IMR-90 (cell line): ENCODE measurements at regions not wholly inside any gene's neighbourhood (a gene's known extent, or its start where the extent isn't known, plus 50 kb on each side); places are given as distances from the start of the nearest gene placed in this dataset.

Experiments
- ATAC-seq: fragments of 200-7000 bp; cut with Tn5 transposase; 2 replicates; pipeline ENCODE4 v1.9.1; 2020; ENCODE audit warnings: low read depth, mild to moderate bottlenecking, moderate library complexity
- BruUV-seq: library from RNA; stranded (reverse); fragments of 400-500 nt; replicated peaks from 2 replicates; lab custom pipeline; 2021; lab: Mats Ljungman, UMichigan
- CTCF ChIA-PET: fragments of 300-600 bp; formaldehyde crosslinking; extraction: SDS; loops from one replicate; lab custom pipeline; 2021; ENCODE audit warnings: antibody characterized with exemption; lab: Yijun Ruan, JAX
- POLR2A ChIA-PET: fragments of 300-600 bp; sonication (Branson Sonifier 250); formaldehyde crosslinking; loops from one replicate; lab custom pipeline; 2022; ENCODE audit warnings: antibody characterized with exemption; ENCODE audit not compliant: unreplicated experiment; lab: Charles Lee
- DNase-seq: peaks from one replicate; pipeline ENCODE4 v3.0.0; 2013
- H2AFZ ChIP-seq: replicated peaks from 2 replicates; pipeline ENCODE3; 2013; ENCODE audit warnings: low read length, mild to moderate bottlenecking; ENCODE audit not compliant: poor library complexity
- H2AK5ac ChIP-seq: 2 replicates; pipeline ENCODE4 v1.6.1; 2013; ENCODE audit warnings: low read depth, low read length, inconsistent platforms
- H2AK9ac ChIP-seq: replicated peaks from 2 replicates; pipeline ENCODE3; 2013; ENCODE audit warnings: mild to moderate bottlenecking, low read depth, low read length, moderate library complexity; ENCODE audit not compliant: poor library complexity
- H2BK120ac ChIP-seq: 2 replicates; pipeline ENCODE4 v1.6.1; 2013; ENCODE audit warnings: low read depth, low read length, inconsistent platforms
- H2BK15ac ChIP-seq: 3 replicates; pipeline ENCODE4 v1.6.1; 2013; ENCODE audit warnings: low read depth, low read length, inconsistent platforms
- H2BK20ac ChIP-seq: 2 replicates; pipeline ENCODE4 v1.6.1; 2013; ENCODE audit warnings: low read depth, mild to moderate bottlenecking, inconsistent platforms, low read length, moderate library complexity
- H2BK5ac ChIP-seq: 2 replicates; pipeline ENCODE4 v1.6.1; 2013; ENCODE audit warnings: mild to moderate bottlenecking, low read depth, low read length, inconsistent platforms; ENCODE audit not compliant: poor library complexity, severe bottlenecking
- H3K14ac ChIP-seq: replicated peaks from 2 replicates; pipeline ENCODE4 v1.6.1; 2013; ENCODE audit warnings: low read depth, low read length, inconsistent platforms
- H3K18ac ChIP-seq: 2 replicates; pipeline ENCODE4 v1.6.1; 2013; ENCODE audit warnings: low read depth, low read length, control low read depth
- H3K23ac ChIP-seq: 2 replicates; pipeline ENCODE4 v1.6.1; 2013; ENCODE audit warnings: low read depth, low read length, inconsistent platforms
- H3K27ac ChIP-seq: 2 replicates; pipeline ENCODE4 v1.5.1; 2013; ENCODE audit warnings: mild to moderate bottlenecking, control low read depth, low read length; ENCODE audit not compliant: insufficient read depth
- H3K27me3 ChIP-seq: 2 replicates; pipeline ENCODE4 v1.6.1; 2013; ENCODE audit warnings: low read length; ENCODE audit not compliant: control insufficient read depth, insufficient read depth
- H3K36me3 ChIP-seq: 2 replicates; pipeline ENCODE4 v1.6.1; 2013; ENCODE audit warnings: low read length, mixed read lengths; ENCODE audit not compliant: control insufficient read depth, insufficient read depth
- H3K4ac ChIP-seq: 2 replicates; pipeline ENCODE4 v1.6.1; 2013; ENCODE audit warnings: low read depth, low read length, inconsistent platforms
- H3K4me1 ChIP-seq: 2 replicates; pipeline ENCODE4 v1.6.1; 2013; ENCODE audit warnings: low read length, mixed read lengths; ENCODE audit not compliant: control insufficient read depth, insufficient read depth
- H3K4me2 ChIP-seq: 2 replicates; pipeline ENCODE4 v1.6.1; 2013; ENCODE audit warnings: low read depth, mild to moderate bottlenecking, control low read depth, low read length, moderate library complexity
- H3K4me3 ChIP-seq: 2 replicates; pipeline ENCODE4 v1.5.1; 2013; ENCODE audit warnings: low read depth, mild to moderate bottlenecking, control low read depth, low read length, moderate library complexity; ENCODE audit not compliant: insufficient read depth
- H3K56ac ChIP-seq: 2 replicates; pipeline ENCODE4 v1.6.1; 2013; ENCODE audit warnings: low read length, inconsistent platforms; ENCODE audit not compliant: insufficient read depth; ENCODE audit errors: extremely low read depth
- H3K79me1 ChIP-seq, 2 experiments: 2 replicates each; pipeline ENCODE4 v1.6.1; 2013; ENCODE audit warnings: low read length in 2 of 2, inconsistent platforms in 1 of 2, low read depth in 1 of 2
- H3K9ac ChIP-seq: 2 replicates; pipeline ENCODE4 v1.6.1; 2013; ENCODE audit warnings: low read depth, low read length, control low read depth
- H3K9me1 ChIP-seq: 2 replicates; pipeline ENCODE4 v1.6.1; 2013; ENCODE audit warnings: low read length, inconsistent platforms; ENCODE audit not compliant: insufficient read depth
- H3K9me3 ChIP-seq: 2 replicates; pipeline ENCODE4 v1.6.1; 2013; ENCODE audit warnings: low read length; ENCODE audit not compliant: control insufficient read depth, insufficient read depth
- H4K20me1 ChIP-seq: 2 replicates; pipeline ENCODE4 v1.6.1; 2013; ENCODE audit warnings: low read length, inconsistent platforms; ENCODE audit not compliant: insufficient read depth
- H4K5ac ChIP-seq: 2 replicates; pipeline ENCODE4 v1.6.1; 2013; ENCODE audit warnings: mild to moderate bottlenecking, low read depth, low read length, control low read depth
- H4K8ac ChIP-seq, 2 experiments: 2 replicates each; pipeline ENCODE4 v1.6.1; 2013; ENCODE audit warnings: low read depth in 2 of 2, low read length in 2 of 2, control low read depth in 1 of 2, inconsistent platforms in 1 of 2
- H4K91ac ChIP-seq: 2 replicates; pipeline ENCODE4 v1.6.1; 2013; ENCODE audit warnings: low read depth, low read length, inconsistent platforms; ENCODE audit not compliant: insufficient read depth
- CEBPB ChIP-seq: IDR thresholded peaks from 2 replicates; pipeline ENCODE4 v1.6.1; 2012; ENCODE audit warnings: low read depth, low read length, improper control_type of control experiment
- CTCF ChIP-seq: conservative IDR thresholded peaks from 2 replicates; pipeline ENCODE4 v1.5.1; 2012; ENCODE audit warnings: mild to moderate bottlenecking, low read depth, low read length, improper control_type of control experiment
- MAZ ChIP-seq: IDR thresholded peaks from 2 replicates; pipeline ENCODE4 v1.6.1; 2012; ENCODE audit warnings: low read depth, mild to moderate bottlenecking, low read length, improper control_type of control experiment, moderate library complexity, borderline replicate concordance
- MXI1 ChIP-seq: IDR thresholded peaks from 2 replicates; pipeline ENCODE4 v1.6.1; 2012; ENCODE audit warnings: low read depth, mild to moderate bottlenecking, low read length, moderate library complexity, borderline replicate concordance
- POLR2A ChIP-seq: IDR thresholded peaks from 2 replicates; pipeline ENCODE4 v1.6.1; 2012; ENCODE audit warnings: mild to moderate bottlenecking, low read depth, low read length
- USF2 ChIP-seq: fragments of 150-350 bp; IDR thresholded peaks from 2 replicates; pipeline ENCODE4 v1.6.1; 2017; ENCODE audit warnings: mild to moderate bottlenecking, antibody characterized with exemption, low read length, low read depth
- WGBS, 2 experiments: methylation state at CpG; one replicate each; pipeline versions ENCODE4 v1.1.5 to v1.1.7; 2013; ENCODE audit warnings: missing lambda C conversion rate in 2 of 2; ENCODE audit not compliant: insufficient read length in 1 of 2; ENCODE audit errors: extremely low coverage in 2 of 2; 5-methylcytosine and 5-hydroxymethylcytosine counted together
- dilution Hi-C: fragments of 300-500 bp; cut with HindIII; formaldehyde crosslinking; loops from one replicate; pipeline ENCODE4 v1.14.3; 2018; ENCODE audit warnings: low sequenced_read_pairs; ENCODE audit not compliant: unreplicated experiment
- in situ Hi-C: fragments of 300-500 bp; cut with MboI; formaldehyde crosslinking; loops from 3 replicates; pipeline ENCODE4 v1.14.3; 2019; ENCODE audit warnings: low sequenced_read_pairs, inconsistent platforms, mixed read lengths
- intact Hi-C: fragments of 100-400 bp; cut with micrococcal nuclease; formaldehyde crosslinking; loops from 2 replicates; pipeline ENCODE4 v1.10.0; 2022

GRCh38 chr10:64271983-64272382 lies 750.8 kb downstream of the REEP3 start:
- ChIA-PET POLR2A (no interaction called here), CTCF (no interaction called here)
- BruUV-seq, result no TSS peak
- Histone ChIP-seq H3K4me3 (no peak overlapping the region), H2AFZ (no peak overlapping the region), H3K4me2 (no peak overlapping the region), H4K5ac (no peak overlapping the region), H4K91ac (no peak overlapping the region), H3K9me3 (no peaks in the 10 kb centered on the region), H3K56ac (no peak overlapping the region), H4K8ac (no peak overlapping the region), H3K4me1 (no peaks in the 10 kb centered on the region), H2BK20ac (no peak overlapping the region), H2BK5ac (no peak overlapping the region), H2AK5ac (no peak overlapping the region), H3K27ac (no peak overlapping the region), H3K14ac (no peak overlapping the region), H2BK120ac (no peak overlapping the region), H3K18ac (no peak overlapping the region), H3K9me1 (no peaks in the 10 kb centered on the region), H3K4ac (no peak overlapping the region), H3K9ac (no peak overlapping the region), H3K79me1 (no peaks in the 10 kb centered on the region), H2BK15ac (no peak overlapping the region), H4K20me1 (no peaks in the 10 kb centered on the region), H3K23ac (no peak overlapping the region), H3K27me3 (no peaks in the 10 kb centered on the region), H3K36me3 (no peaks in the 10 kb centered on the region), H2AK9ac (no peak overlapping the region)
- dilution Hi-C loops, result no loop called here
- no peak for DNase-seq
- in situ Hi-C loops, result no loop called here
- no peak for ATAC-seq
- TF ChIP-seq USF2 (no peak), MAZ (no peak), CTCF (peak; percentile 16; the same call in 1 of the 2 replicates), CEBPB (no peak), POLR2A (no peak), MXI1 (no peak)
- WGBS, 2 experiments, result no CpG with 5 or more reads among the region's 3 CpGs
- intact Hi-C loops, result no loop called here
